GM12878 (cell line): ENCODE measurements at regions not wholly inside any gene's neighbourhood (a gene's known extent, or its start where the extent isn't known, plus 50 kb on each side); places are given as distances from the start of the nearest gene placed in this dataset.

Source experiments
- ATAC-seq: fragments of 200-7000 bp; cut with Tn5 transposase; 3 replicates; pipeline ENCODE4 v1.9.1; 2020; ENCODE audit warnings: mild to moderate bottlenecking, moderate library complexity
- BruUV-seq: library from RNA; stranded (reverse); fragments of 400-500 nt; replicated peaks from 2 replicates; lab custom pipeline; 2021; lab: Mats Ljungman, UMichigan
- CTCF ChIA-PET: fragments of 300-600 bp; sonication (Branson Sonifier 250); formaldehyde crosslinking; extraction: SDS; loops from one replicate; lab custom pipeline; 2021; ENCODE audit warnings: inconsistent platforms; lab: Yijun Ruan, JAX
- POLR2A ChIA-PET: fragments of 350-600 bp; formaldehyde crosslinking; extraction: SDS; loops from one replicate; lab custom pipeline; 2021; ENCODE audit warnings: inconsistent platforms; lab: Charles Lee
- RAD21 ChIA-PET: fragments of 300-600 bp; sonication (Branson Sonifier 250); formaldehyde crosslinking; loops from one replicate; lab custom pipeline; 2023; ENCODE audit warnings: antibody characterized with exemption; ENCODE audit not compliant: unreplicated experiment; lab: Charles Lee
- SMC1A ChIA-PET: fragments of 300-600 bp; sonication (Branson Sonifier 250); formaldehyde crosslinking; loops from one replicate; lab custom pipeline; 2023; ENCODE audit not compliant: unreplicated experiment, uncharacterized antibody; lab: Charles Lee
- DNase-seq: peaks from one replicate; pipeline ENCODE4 v3.0.0-alpha.2; 2011; ENCODE audit warnings: low read depth, low spot score
- FAIRE-seq: peaks from 3 replicates; lab custom pipeline; 2011; peaks lifted over from hg19 to GRCh38; lab: Jason Lieb, UNC
- H2AFZ ChIP-seq: 2 replicates; pipeline ENCODE4 v1.6.0; 2011; ENCODE audit warnings: low read depth, low read length, control low read depth; ENCODE audit not compliant: control insufficient read depth
- H3K27ac ChIP-seq: 2 replicates; pipeline ENCODE4 v1.5.1; 2011; ENCODE audit warnings: control low read depth; ENCODE audit not compliant: control insufficient read depth, insufficient read depth
- H3K27me3 ChIP-seq, 2 experiments: replicated peaks in 1 of 2; 2 replicates each; pipeline versions ENCODE4 v1.6.0 to v1.6.1; 2011; ENCODE audit warnings: low read length in 1 of 2; ENCODE audit not compliant: control insufficient read depth in 2 of 2, insufficient read depth in 2 of 2
- H3K36me3 ChIP-seq, 2 experiments: 2 replicates each; pipeline ENCODE4 v1.5.1; 2011; ENCODE audit warnings: low read length in 1 of 2; ENCODE audit not compliant: control insufficient read depth in 2 of 2, insufficient read depth in 2 of 2
- H3K4me1 ChIP-seq: 2 replicates; pipeline ENCODE4 v1.6.1; 2011; ENCODE audit warnings: mild to moderate bottlenecking, low read length, moderate library complexity, mixed read lengths; ENCODE audit not compliant: control insufficient read depth, insufficient read depth
- H3K4me2 ChIP-seq: 2 replicates; pipeline ENCODE4 v1.6.0; 2011; ENCODE audit warnings: control low read depth; ENCODE audit not compliant: control insufficient read depth, insufficient read depth
- H3K4me3 ChIP-seq: fragments of 200-600 bp; sonication (generic); 2 replicates; pipeline ENCODE4 v1.5.1; 2016
- H3K79me2 ChIP-seq: 2 replicates; pipeline ENCODE4 v1.6.0; 2011; ENCODE audit warnings: low read length; ENCODE audit not compliant: control insufficient read depth, insufficient read depth
- H3K9ac ChIP-seq: 2 replicates; pipeline ENCODE4 v1.8.0; 2011; ENCODE audit warnings: low read length, control low read depth, mixed read lengths; ENCODE audit not compliant: control insufficient read depth, insufficient read depth
- H3K9me3 ChIP-seq: replicated peaks from 3 replicates; pipeline ENCODE4 v1.5.1; 2011; ENCODE audit warnings: mild to moderate bottlenecking, low read length; ENCODE audit not compliant: control insufficient read depth, insufficient read depth
- H4K20me1 ChIP-seq: 2 replicates; pipeline ENCODE4 v1.6.0; 2011; ENCODE audit not compliant: control insufficient read depth, insufficient read depth
- SMC3 ChIP-seq: IDR thresholded peaks from 2 replicates; pipeline ENCODE4 v1.6.1; 2011; ENCODE audit warnings: low read length, improper control_type of control experiment, borderline replicate concordance
- TCF12 ChIP-seq: IDR thresholded peaks from 2 replicates; pipeline ENCODE4 v1.6.1; 2011; ENCODE audit warnings: low read depth, mild to moderate bottlenecking, low read length
- ZBED1 ChIP-seq: IDR thresholded peaks from 2 replicates; pipeline ENCODE4 v1.6.1; 2016; ENCODE audit warnings: borderline replicate concordance
- WGBS: methylation state at CpG from one replicate; pipeline ENCODE4 v1.1.6; 2016; ENCODE audit warnings: low lambda C conversion rate; ENCODE audit not compliant: insufficient replicate concordance, insufficient coverage; ENCODE audit errors: missing lambda C conversion rate; 5-methylcytosine and 5-hydroxymethylcytosine counted together
- in situ Hi-C: fragments of 300-500 bp; cut with MboI; formaldehyde crosslinking; loops from 9 replicates; pipeline ENCODE4 v1.14.3; 2018; ENCODE audit warnings: mixed read lengths
- intact Hi-C: fragments of 100-400 bp; cut with micrococcal nuclease; formaldehyde crosslinking; loops from one replicate; pipeline ENCODE4 v1.14.2; 2022; ENCODE audit not compliant: unreplicated experiment
- TF ChIP-seq, protein P1 (sequence below): IDR thresholded peaks from 2 replicates; pipeline ENCODE4 v1.6.1; 2012; ENCODE audit warnings: low read depth, low read length, improper control_type of control experiment
- TF ChIP-seq, protein P2 (sequence below): fragments of 450-650 bp; formaldehyde crosslinking; IDR thresholded peaks from 2 replicates; pipeline ENCODE4 v1.4.0; 2020; ENCODE audit warnings: mild to moderate bottlenecking, moderate library complexity

DNA sequence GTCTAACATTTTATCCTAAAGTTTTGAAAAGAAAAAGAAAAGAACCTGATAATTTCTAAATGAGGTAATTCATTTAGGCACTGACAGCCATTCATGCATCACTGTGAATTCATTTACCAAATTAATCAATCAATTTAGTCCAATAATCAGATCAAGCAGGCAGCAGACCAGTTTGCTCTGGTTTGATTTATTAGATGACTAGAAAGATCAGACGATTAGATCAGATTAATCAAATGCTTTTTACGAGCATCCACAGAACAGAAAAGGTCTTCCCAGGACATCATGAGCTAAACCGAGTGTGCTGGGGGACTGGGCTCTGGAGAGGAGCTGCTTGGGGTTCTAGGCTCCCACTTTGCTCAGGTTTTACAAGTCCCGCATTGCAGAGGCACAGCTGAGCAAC, 226.5 kb upstream of the MYO3A start:
- no peak overlapping the region for H3K4me3 ChIP-seq
- H3K4me2 ChIP-seq: no peak overlapping the region
- no peaks in the 10 kb centered on the region for H4K20me1 ChIP-seq
- intact Hi-C loops: no loop called here
- 14% methylated on average over 4 of the region's 4 CpGs for WGBS
- no peaks in the 10 kb centered on the region for H3K4me1 ChIP-seq
- BruUV-seq: no TSS peak
- H3K79me2 ChIP-seq: no peaks in the 10 kb centered on the region
- ATAC-seq (no peak), DNase-seq (no peak), FAIRE-seq (no peak)
- RAD21 ChIA-PET: no interaction called here
- no peak overlapping the region for H3K27ac ChIP-seq
- TF ChIP-seq, protein P1, sequence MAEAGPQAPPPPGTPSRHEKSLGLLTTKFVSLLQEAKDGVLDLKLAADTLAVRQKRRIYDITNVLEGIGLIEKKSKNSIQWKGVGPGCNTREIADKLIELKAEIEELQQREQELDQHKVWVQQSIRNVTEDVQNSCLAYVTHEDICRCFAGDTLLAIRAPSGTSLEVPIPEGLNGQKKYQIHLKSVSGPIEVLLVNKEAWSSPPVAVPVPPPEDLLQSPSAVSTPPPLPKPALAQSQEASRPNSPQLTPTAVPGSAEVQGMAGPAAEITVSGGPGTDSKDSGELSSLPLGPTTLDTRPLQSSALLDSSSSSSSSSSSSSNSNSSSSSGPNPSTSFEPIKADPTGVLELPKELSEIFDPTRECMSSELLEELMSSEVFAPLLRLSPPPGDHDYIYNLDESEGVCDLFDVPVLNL: no peak
- TF ChIP-seq, protein P2, sequence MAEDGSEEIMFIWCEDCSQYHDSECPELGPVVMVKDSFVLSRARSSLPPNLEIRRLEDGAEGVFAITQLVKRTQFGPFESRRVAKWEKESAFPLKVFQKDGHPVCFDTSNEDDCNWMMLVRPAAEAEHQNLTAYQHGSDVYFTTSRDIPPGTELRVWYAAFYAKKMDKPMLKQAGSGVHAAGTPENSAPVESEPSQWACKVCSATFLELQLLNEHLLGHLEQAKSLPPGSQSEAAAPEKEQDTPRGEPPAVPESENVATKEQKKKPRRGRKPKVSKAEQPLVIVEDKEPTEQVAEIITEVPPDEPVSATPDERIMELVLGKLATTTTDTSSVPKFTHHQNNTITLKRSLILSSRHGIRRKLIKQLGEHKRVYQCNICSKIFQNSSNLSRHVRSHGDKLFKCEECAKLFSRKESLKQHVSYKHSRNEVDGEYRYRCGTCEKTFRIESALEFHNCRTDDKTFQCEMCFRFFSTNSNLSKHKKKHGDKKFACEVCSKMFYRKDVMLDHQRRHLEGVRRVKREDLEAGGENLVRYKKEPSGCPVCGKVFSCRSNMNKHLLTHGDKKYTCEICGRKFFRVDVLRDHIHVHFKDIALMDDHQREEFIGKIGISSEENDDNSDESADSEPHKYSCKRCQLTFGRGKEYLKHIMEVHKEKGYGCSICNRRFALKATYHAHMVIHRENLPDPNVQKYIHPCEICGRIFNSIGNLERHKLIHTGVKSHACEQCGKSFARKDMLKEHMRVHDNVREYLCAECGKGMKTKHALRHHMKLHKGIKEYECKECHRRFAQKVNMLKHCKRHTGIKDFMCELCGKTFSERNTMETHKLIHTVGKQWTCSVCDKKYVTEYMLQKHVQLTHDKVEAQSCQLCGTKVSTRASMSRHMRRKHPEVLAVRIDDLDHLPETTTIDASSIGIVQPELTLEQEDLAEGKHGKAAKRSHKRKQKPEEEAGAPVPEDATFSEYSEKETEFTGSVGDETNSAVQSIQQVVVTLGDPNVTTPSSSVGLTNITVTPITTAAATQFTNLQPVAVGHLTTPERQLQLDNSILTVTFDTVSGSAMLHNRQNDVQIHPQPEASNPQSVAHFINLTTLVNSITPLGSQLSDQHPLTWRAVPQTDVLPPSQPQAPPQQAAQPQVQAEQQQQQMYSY (CRISPR knock-in tag): no peak
- TF ChIP-seq SMC3 (no peak), TCF12 (no peak), ZBED1 (no peak)
- CTCF ChIA-PET: no interaction called here
- no peaks in the 10 kb centered on the region for H3K36me3 ChIP-seq
- H3K9me3 ChIP-seq: no peaks in the 10 kb centered on the region
- in situ Hi-C loops: no loop called here
- no peaks in the 10 kb centered on the region for H3K27me3 ChIP-seq
- SMC1A ChIA-PET: no interaction called here
- H2AFZ ChIP-seq: no peak overlapping the region
- no peak overlapping the region for H3K9ac ChIP-seq
- POLR2A ChIA-PET: no interaction called here
